ENCODE measurements at regions not wholly inside any gene's neighbourhood (a gene's known extent, or its start where the extent isn't known, plus 50 kb on each side); places are given as distances from the start of the nearest gene placed in this dataset.

GRCh38 chr5:26828294-26828693 lies 210.1 kb downstream of the CDH9 start:
- TF ChIP-seq CEBPB (IDR thresholded peaks at IDR 0.05; ENCODE audit: low read depth, low read length) (no peak), USF2 (IDR thresholded peaks at IDR 0.05; ENCODE audit: low read depth, low read length) (no peak), CTCF (conservative IDR thresholded peaks at IDR 0.05; ENCODE audit: low read depth, low read length) (no peak), POLR2A (IDR thresholded peaks at IDR 0.05; ENCODE audit: low read depth, low read length) (no peak), NFE2L2 (IDR thresholded peaks at IDR 0.05; ENCODE audit: low read depth, low read length) (no peak), RAD21 (IDR thresholded peaks at IDR 0.05; ENCODE audit: low read length) (no peak), MXI1 (IDR thresholded peaks at IDR 0.05; ENCODE audit: borderline replicate concordance, low read depth, low read length) (no peak), MAZ (IDR thresholded peaks at IDR 0.05; ENCODE audit: borderline replicate concordance, low read depth, low read length) (no peak), SMC3 (IDR thresholded peaks at IDR 0.05; ENCODE audit: low read depth, low read length) (no peak), CHD1 (IDR thresholded peaks at IDR 0.05; ENCODE audit: low read depth, low read length) (no peak), RCOR1 (IDR thresholded peaks at IDR 0.05; ENCODE audit: insufficient replicate concordance, low read length) (no peak), BHLHE40 (IDR thresholded peaks at IDR 0.05; ENCODE audit: low read depth, low read length) (no peak), MAFK (IDR thresholded peaks at IDR 0.05; ENCODE audit: low read depth, low read length) (no peak)

Measured in IMR-90 (cell line).